Testis (tissue), 2 donors: ENCODE measurements at regions not wholly inside any gene's neighbourhood (a gene's known extent, or its start where the extent isn't known, plus 50 kb on each side); places are given as distances from the start of the nearest gene placed in this dataset.

ENCODE experiments used
- DNase-seq: peaks from one replicate; pipeline ENCODE4 v3.0.0-alpha.2; 2019
- H3K27ac ChIP-seq, 2 donors: fragments of 200-600 bp; sonication (generic); one replicate each; pipeline ENCODE4 v1.5.1; 2019
- H3K27me3 ChIP-seq: fragments of 200-600 bp; sonication (generic); one replicate; pipeline ENCODE4 v1.5.1; 2019
- H3K36me3 ChIP-seq: fragments of 200-600 bp; sonication (generic); one replicate; pipeline ENCODE4 v1.5.1; 2017; ENCODE audit warnings: low read depth; ENCODE audit errors: missing control alignments
- H3K4me1 ChIP-seq: fragments of 200-600 bp; sonication (generic); one replicate; pipeline ENCODE4 v1.5.1; 2019
- H3K4me3 ChIP-seq, 2 donors: fragments of 200-600 bp; sonication (generic); one replicate each; pipeline ENCODE4 v1.5.1; 2017 to 2019
- H3K9me3 ChIP-seq: fragments of 200-600 bp; sonication (generic); one replicate; pipeline ENCODE4 v1.5.1; 2017
- POLR2A ChIP-seq: fragments of 450-650 bp; IDR thresholded peaks from one replicate; pipeline ENCODE4 v1.6.1; 2017; ENCODE audit warnings: antibody characterized with exemption, mild to moderate bottlenecking, moderate library complexity
- WGBS, 2 donors: methylation state at CpG; one replicate each; pipeline ENCODE4 v1.1.5; 2018; 5-methylcytosine and 5-hydroxymethylcytosine counted together
- intact Hi-C: fragments of 100-400 bp; cut with DNase I; formaldehyde crosslinking; loops from one replicate; pipeline ENCODE4 v1.15.1; 2023; ENCODE audit warnings: low total_unique reads
- TF ChIP-seq, protein P1 (sequence below), 3 experiments: fragments of 450-650 bp in 2 of 3; fragments of 200-600 bp in 1 of 3; sonication (generic) in 1 of 3; IDR thresholded peaks; one replicate each; pipeline ENCODE4 v1.5.1; 2016 to 2019; ENCODE audit warnings: antibody characterized with exemption in 3 of 3, mild to moderate bottlenecking in 2 of 3, moderate library complexity in 1 of 3

DNA sequence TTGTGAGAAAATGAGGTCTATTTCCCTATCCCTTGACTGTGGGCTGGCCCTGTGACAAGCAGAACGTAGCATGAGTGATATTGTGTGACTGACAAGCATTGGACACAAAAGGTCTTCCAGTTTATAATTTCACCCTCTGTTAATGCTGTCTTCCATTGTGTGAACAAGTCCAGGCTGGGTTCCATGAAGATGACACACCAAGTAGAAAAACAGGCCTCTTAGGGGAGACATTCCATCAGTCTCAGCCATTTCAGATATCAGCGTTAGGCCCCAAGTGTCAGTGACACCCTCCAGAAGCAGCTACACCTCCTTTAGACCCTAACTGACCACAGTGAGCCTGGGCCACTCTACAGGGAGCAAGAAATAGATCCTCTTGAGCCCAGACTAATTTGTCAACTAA, 511.3 kb downstream of the FBXO15 start:
- 61 to 81% methylated on average over 2 of the region's 2 CpGs for WGBS, 2 donors
- DNase-seq: no peak
- H3K9me3 ChIP-seq: no peaks in the 10 kb centered on the region
- no peak overlapping the region for H3K27ac ChIP-seq
- TF ChIP-seq, protein P1, sequence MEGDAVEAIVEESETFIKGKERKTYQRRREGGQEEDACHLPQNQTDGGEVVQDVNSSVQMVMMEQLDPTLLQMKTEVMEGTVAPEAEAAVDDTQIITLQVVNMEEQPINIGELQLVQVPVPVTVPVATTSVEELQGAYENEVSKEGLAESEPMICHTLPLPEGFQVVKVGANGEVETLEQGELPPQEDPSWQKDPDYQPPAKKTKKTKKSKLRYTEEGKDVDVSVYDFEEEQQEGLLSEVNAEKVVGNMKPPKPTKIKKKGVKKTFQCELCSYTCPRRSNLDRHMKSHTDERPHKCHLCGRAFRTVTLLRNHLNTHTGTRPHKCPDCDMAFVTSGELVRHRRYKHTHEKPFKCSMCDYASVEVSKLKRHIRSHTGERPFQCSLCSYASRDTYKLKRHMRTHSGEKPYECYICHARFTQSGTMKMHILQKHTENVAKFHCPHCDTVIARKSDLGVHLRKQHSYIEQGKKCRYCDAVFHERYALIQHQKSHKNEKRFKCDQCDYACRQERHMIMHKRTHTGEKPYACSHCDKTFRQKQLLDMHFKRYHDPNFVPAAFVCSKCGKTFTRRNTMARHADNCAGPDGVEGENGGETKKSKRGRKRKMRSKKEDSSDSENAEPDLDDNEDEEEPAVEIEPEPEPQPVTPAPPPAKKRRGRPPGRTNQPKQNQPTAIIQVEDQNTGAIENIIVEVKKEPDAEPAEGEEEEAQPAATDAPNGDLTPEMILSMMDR (IDR thresholded peaks at IDR 0.05): no peak
- TF ChIP-seq POLR2A: no peak
- intact Hi-C loops: no loop called here
- no peaks in the 10 kb centered on the region for H3K4me1 ChIP-seq
- H3K4me3 ChIP-seq: no peak overlapping the region
- no peaks in the 10 kb centered on the region for H3K36me3 ChIP-seq
- H3K27me3 ChIP-seq: no peaks in the 10 kb centered on the region

GRCh38 chr18:73626859-73627258, 520.8 kb downstream of the FBXO15 start:
- DNase-seq: no peak
- no peak overlapping the region for H3K27ac ChIP-seq
- H3K36me3 ChIP-seq: no peaks in the 10 kb centered on the region
- no peaks in the 10 kb centered on the region for H3K27me3 ChIP-seq
- H3K9me3 ChIP-seq: no peaks in the 10 kb centered on the region
- TF ChIP-seq POLR2A: no peak
- TF ChIP-seq, protein P1 (IDR thresholded peaks at IDR 0.05): no peak
- intact Hi-C loops: no loop called here
- no peaks in the 10 kb centered on the region for H3K4me1 ChIP-seq
- H3K4me3 ChIP-seq: no peak overlapping the region
- WGBS, 2 donors: 81 to 84% methylated on average over 2 of the region's 2 CpGs

- H3K27me3 ChIP-seq: no peaks in the 10 kb centered on the region
- TF ChIP-seq, protein P1 (IDR thresholded peaks at IDR 0.05): no peak
- no peak for TF ChIP-seq POLR2A
- no peak for DNase-seq
- H3K27ac ChIP-seq: no peak overlapping the region
- intact Hi-C loops: no loop called here
- no peaks in the 10 kb centered on the region for H3K4me1 ChIP-seq
- H3K4me3 ChIP-seq: no peak overlapping the region
- H3K9me3 ChIP-seq: no peaks in the 10 kb centered on the region
- 89 to 93% methylated on average over 2 of the region's 2 CpGs for WGBS, 2 donors
- H3K36me3 ChIP-seq: no peaks in the 10 kb centered on the region
Measured at GRCh38 chr18:73626221-73626620, 521.4 kb downstream of the FBXO15 start.

DNA sequence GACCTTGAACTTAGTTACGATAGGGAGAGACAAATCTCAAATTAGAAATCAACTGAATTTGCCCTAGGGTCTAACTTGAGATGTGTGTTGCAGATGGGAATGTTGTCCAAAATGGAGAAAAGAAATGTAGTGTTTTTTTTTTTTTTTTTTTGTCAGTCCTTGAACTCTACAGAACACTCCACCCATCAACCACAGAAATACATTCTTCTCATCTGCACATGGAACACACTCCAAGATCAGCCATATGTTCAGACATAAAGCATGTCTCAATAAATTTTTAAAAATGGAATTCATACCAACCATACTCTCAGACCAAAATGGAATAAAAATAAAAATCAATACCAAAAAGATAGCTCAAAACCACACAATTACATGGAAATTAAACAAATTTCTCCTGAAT, 526.5 kb downstream of the FBXO15 start:
- intact Hi-C loops: no loop called here
- Histone ChIP-seq H3K9me3 (no peaks in the 10 kb centered on the region), H3K4me3 (no peak overlapping the region), H3K27me3 (no peaks in the 10 kb centered on the region), H3K36me3 (no peaks in the 10 kb centered on the region), H3K4me1 (no peaks in the 10 kb centered on the region), H3K27ac (no peak overlapping the region)
- 58 to 59% methylated on average over 1 of the region's 1 CpG for WGBS, 2 donors
- no peak for TF ChIP-seq POLR2A
- TF ChIP-seq, protein P1 (IDR thresholded peaks at IDR 0.05): no peak
- no peak for DNase-seq

DNA sequence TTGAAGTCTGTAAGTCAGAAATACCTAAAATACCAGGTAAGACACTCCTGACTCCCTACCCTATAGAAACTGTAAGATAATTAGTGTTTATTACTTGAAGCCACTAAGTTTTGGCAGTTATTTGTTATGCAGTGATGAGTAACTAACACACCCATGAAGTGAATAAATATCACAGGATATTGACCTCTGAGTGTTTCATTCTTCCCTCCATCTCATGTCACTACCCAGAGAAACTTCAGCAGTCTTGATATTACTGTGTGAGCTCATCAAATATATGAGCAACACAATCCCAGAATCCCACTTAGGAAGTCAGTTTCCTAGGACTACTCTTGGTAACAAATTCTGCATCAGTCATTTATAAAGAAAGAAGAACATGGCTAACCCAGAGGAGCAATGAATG, 529.7 kb downstream of the FBXO15 start:
- H3K4me3 ChIP-seq: no peak overlapping the region
- intact Hi-C loops: no loop called here
- no peaks in the 10 kb centered on the region for H3K4me1 ChIP-seq
- no peak for DNase-seq
- no peaks in the 10 kb centered on the region for H3K9me3 ChIP-seq
- H3K36me3 ChIP-seq: no peaks in the 10 kb centered on the region
- H3K27me3 ChIP-seq: no peaks in the 10 kb centered on the region
- no peak for TF ChIP-seq POLR2A
- TF ChIP-seq, protein P1 (IDR thresholded peaks at IDR 0.05): no peak
- H3K27ac ChIP-seq: no peak overlapping the region
